GM18951 (cell line): ENCODE measurements at regions not wholly inside any gene's neighbourhood (a gene's known extent, or its start where the extent isn't known, plus 50 kb on each side); places are given as distances from the start of the nearest gene placed in this dataset.
"Not testable (repeated sequence)": the region's sequence is repeated elsewhere in the genome, so short reads cannot be mapped to it uniquely, and the experiment has no call there.

Experiments used
- POLR2A ChIP-seq: IDR thresholded peaks from 4 replicates; pipeline ENCODE4 v1.6.1; 2011; ENCODE audit warnings: mild to moderate bottlenecking; ENCODE audit not compliant: insufficient read length, insufficient read depth; ENCODE audit errors: extremely low read depth
- in situ Hi-C: fragments of 300-500 bp; cut with MboI; formaldehyde crosslinking; loops from one replicate; pipeline ENCODE4 v1.12.0; 2022; ENCODE audit warnings: low sequenced_read_pairs, mixed read lengths, inconsistent platforms; ENCODE audit not compliant: unreplicated experiment

DNA sequence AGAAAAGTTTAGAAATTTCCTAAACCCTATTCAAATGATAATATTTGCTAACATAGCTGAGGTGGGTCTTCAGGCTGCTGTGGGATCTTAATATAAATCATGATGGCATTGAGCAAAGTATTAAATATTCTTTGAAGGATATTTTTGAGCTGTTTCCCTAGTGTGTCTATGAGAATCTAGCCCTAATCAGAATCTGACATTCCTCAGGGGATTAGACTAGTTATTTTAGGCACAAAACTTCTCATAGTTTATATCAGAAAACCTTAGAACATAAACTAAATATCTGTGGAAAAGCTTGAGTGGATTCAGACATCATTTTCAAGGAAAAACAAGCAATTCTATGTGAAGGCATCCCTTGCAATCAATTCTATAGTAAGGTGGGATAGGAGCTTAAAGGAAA, 594.5 kb downstream of the RFPL4B start:
- TF ChIP-seq POLR2A = no peak
- in situ Hi-C loops = no loop called here

DNA sequence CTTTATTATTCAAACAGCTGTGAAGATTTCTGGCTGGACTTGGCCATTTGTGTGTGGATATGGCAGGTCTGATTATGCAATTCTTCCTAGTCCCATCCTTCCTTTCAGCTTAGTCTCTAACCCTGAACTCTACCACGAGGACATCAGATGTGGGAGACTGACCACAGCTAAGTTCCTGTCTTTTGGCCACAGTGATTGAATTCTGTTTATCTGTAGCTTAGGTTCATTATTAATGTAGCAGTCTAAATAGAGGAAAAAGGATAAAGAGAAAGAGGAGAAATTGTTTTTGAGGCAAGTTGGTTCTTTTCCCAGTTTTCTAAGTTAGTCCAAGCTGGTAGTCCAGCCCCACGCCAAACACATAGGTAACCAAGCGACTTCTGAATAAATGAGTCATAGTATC, 598.9 kb downstream of the RFPL4B start:
- no peak for TF ChIP-seq POLR2A
- in situ Hi-C loops = no loop called here

DNA sequence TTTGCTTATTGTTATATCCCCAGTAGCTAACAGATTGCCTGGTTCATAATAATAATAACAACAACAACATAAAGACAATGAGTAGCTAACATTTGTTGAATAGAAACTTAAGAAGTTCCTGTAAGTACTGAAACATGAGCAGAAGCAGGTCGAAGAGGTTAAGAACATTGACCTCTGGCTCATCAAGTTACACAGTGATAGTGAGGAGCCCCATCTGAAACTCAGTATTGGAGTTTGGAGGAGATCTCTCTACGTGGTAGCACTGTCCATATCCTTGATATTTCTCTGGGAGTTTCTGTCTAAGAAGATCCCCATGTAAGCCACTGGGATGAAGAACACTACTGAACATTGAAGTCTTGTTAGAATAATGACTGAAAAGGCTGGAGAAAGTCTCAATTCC, 600.4 kb downstream of the RFPL4B start:
- in situ Hi-C loops = no loop called here
- no peak for TF ChIP-seq POLR2A

DNA sequence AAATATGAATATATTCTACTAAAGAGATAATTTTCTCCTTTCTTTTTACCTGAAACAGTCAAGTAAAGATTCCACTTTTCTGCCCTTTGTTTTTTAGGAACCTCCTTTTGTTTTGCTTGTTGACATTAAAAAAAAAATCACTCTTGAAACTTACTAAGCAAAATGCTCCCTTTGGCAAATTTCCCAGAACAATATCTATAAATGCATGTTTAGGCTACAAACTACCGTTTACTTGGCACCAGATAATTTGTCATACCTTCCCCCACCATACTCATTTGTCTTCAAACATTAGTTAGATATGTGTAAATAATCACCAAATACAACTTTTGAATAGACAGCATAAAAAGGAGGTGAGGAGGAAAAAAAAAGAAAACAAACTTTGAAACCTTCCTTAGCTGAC, 604.7 kb downstream of the RFPL4B start:
- no peak for TF ChIP-seq POLR2A
- in situ Hi-C loops = no loop called here

DNA sequence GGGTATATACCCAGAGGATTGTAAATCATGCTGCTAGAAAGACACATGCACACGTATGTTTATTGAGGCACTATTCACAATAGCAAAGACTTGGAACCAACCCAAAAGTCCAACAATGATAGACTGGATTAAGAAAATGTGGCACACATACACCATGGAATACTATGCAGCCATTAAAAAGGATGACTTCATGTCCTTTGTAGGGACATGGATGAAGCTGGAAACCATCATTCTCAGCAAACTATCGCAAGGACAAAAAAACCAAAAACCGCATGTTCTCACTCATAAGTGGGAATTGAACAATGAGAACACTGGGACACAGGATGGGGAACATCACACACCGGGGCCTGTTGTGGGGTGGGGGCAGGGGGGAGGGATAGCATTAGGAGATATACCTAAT, 608.6 kb downstream of the RFPL4B start:
- in situ Hi-C loops = not testable (repeated sequence)

DNA sequence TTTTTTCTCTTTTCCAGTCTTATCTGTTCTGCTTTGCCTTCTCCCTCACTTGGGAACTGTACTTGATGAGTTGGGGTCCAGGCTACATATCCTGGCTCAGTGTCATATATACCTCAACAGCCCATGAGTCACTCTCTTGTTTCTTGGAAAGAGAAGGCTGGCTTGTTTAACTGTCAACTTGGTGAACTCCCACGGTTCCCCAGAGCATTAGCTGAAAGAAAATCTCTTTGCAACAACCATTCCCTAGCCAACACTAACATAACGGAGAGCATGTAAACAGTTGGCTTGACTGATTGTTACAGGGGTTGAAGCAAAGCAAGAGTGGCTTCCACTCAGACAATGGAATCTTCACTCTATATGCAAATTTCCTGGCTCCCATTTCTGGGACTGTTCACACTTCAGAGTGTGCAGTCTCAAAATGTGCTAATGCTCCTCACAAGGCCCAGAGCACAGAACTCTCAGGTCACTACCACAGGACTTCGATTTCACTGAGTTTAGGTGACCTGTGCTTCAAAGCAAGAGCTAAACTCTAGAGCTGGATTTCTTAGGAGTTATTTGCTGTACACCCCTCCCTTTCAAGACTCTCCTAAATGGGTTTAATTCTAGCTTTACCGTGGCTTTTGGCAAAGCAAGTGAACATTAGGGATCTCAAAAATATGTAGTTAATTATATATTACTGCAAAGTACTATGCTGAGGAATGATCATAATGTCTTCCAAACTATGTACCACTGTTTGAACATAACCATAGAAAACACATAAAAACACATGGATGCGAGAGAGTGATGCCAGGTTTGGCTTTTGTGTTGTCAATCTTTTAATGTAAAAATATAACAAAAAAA, 609.8 kb downstream of the RFPL4B start:
- no peak for TF ChIP-seq POLR2A
- in situ Hi-C loops = no loop called here

DNA sequence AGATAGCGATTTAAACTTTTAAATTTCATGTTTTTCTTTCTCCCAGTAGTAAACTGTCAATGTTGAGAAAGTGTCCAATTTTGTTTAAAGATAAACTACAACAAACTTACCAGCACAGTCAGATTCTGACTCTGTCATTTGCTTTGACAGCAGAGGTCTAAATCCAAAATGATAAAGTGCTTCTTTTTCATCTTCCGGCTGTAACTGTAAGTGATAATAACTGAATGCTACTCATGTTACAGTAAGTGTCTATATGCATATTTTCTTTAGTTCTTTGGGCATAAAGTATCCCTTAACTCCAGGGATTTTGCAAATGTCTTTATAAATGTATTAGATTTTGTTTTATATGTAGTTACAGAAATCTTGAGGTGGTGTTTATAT, 610.4 kb downstream of the RFPL4B start:
- in situ Hi-C loops = no loop called here
- TF ChIP-seq POLR2A = no peak

DNA sequence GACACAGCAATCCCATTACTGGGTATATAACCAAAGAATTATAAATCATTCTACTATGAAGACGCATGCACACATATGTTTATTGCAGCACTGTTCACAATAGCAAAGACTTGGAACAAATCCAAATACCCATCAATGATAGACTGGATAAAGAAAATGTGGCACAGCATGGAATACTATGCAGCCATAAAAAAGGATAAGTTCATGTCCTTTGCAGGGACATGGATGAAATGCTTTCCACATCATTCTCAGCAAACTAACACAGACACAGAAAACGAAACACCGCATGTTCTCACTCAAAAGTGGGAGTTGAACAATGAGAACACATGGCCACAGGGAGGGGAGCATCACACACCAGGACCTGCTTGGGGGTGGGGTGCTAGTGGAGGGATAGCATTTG, 613.0 kb downstream of the RFPL4B start:
- in situ Hi-C loops = not testable (repeated sequence)

DNA sequence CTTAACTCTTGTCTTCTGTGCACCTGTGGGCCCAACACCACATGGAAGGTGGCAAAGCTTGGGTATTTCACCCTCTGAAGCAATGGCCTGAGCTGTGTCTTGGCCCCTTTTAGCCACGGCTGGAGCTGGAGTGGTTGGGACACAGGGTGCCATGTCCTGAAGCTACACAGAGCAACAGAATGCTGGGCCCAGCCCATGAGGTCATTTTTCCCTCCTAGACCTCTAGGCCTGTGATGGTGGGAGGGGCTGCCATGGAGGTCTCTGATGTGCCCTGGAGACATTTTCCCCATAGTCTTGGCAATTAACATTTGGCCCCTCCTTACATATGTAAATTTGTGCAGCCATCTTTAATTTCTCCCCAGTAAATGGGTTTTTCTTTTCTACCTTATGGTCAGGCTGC, 620.8 kb downstream of the RFPL4B start:
- TF ChIP-seq POLR2A = no peak

DNA sequence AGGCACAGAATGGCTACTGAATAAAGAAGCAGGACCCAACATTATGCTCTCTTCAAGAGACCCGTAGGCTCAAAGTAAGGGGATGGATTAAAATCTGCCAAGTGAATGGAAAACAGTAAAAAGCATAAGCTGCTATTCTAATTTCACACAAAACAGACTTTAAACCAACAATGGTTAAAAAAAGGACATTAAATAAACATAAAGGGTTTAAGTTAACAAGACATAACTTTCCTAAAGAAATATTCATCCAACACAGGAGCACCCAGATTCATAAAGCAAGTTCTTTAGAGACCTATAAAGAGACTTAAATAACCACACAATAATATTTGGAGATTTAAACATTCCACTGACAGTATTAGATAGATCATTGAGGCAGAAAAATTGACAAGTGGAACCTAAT, 624.5 kb downstream of the RFPL4B start:
- TF ChIP-seq POLR2A = no peak

More for the DNA sequence above, 620.8 kb downstream of the RFPL4B start:
- in situ Hi-C loops = no loop called here

DNA sequence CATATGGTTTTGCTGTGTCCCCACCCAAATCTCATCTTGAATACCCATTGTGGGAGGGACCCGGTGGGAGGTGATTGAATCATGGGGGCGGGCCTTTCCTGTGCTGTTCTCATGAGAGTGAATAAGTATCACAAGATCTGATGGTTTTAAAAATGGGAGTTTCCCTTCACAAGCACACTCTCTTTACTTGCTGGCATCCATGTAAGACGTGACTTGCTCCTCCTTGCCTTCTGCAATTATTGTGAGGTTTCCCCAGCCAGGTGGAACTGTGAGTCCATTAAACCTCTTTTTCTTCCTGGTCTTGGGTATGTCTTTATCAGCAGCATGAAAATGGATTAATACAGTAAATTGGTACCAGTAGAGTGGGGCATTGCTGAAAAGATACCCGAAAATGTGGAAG, 627.8 kb downstream of the RFPL4B start:
- in situ Hi-C loops = not testable (repeated sequence)

More for the DNA sequence above, 624.5 kb downstream of the RFPL4B start:
- in situ Hi-C loops = no loop called here

DNA sequence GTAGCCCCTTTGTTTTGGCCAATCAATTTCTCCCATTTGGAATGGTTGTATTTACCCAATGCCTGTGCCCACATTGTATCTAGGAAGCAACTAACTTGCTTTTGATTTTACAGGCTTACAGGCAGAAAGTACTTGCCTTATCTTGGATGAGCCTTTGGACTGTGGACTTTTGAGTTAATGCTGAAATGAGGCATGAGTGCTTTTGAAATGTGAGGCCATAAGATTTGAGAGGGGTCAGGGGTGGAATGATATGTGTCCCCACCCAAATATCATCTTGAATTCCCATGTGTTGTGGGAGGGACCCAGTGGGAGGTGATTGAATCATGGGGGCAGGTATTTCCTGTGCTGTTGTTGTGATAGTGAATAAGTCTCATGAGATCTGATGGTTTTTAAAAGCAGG, 629.4 kb downstream of the RFPL4B start:
- in situ Hi-C loops = not testable (repeated sequence)

DNA sequence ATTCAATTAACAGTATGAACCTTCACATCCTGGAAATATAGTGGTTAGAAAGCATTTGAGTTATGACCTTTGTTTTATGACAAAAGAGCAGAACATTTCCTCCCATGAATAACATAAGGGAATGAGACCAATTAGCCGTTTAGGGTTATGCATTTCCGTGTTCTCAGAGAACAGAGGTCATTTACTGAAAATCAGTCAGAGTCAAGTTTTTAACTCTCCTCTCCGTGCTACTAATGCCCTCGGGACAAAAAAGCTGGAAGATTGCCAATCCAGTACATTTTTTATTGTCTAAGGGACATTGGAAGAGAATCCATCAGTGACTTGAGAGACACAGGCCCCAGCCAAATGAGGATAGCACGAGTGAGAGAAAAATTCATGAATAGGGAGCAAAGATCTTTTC, 632.7 kb downstream of the RFPL4B start:
- TF ChIP-seq POLR2A = no peak
- in situ Hi-C loops = no loop called here

DNA sequence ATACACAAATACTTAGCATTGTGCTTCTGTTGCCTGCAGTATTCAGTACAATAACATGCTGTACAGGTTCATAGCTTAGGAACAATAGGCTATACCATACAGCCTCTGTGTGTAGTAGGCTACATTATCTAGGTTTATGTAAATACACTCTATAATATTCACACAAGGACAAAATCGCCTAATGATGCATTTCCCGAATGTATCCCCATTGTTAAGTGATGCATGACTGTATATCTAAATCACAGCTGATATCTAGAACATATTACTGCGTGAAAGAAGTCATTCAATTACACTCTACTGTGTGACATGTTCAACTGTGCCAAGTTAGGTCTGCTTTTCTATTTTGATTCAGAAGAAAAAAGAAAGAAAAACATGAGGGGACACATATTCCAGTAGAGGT, 633.5 kb downstream of the RFPL4B start:
- no peak for TF ChIP-seq POLR2A
- in situ Hi-C loops = no loop called here

DNA sequence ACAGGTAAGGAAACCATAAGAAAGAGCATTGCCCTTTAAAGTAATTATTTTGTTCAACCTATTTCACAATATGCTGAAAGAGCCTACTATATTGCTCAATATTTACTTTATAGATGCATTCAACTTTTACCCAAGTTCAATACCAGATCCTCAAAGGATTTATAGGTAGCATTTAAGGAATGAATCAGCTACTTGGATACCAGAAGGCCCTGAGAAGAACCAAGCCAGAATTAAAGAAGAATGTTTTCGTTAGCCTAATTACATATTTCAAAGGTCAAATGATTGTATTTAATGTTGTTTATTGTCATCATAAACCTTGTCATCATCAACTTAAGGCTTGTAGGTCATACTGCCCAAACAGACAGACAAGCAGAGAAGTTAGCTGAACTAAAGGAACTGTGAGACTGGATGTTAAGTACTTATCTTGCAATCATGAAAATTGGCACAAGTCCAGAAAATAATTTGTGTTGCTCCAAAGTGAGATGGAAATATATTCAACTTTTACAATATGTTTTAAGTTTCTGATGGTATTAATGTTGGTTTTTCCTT, 636.7 kb downstream of the RFPL4B start:
- no peak for TF ChIP-seq POLR2A
- in situ Hi-C loops = no loop called here
